ENCODE measurements at regions not wholly inside any gene's neighbourhood (a gene's known extent, or its start where the extent isn't known, plus 50 kb on each side); places are given as distances from the start of the nearest gene placed in this dataset.
"Not testable (repeated sequence)": the region's sequence is repeated elsewhere in the genome, so short reads cannot be mapped to it uniquely, and the experiment has no call there.

DNA sequence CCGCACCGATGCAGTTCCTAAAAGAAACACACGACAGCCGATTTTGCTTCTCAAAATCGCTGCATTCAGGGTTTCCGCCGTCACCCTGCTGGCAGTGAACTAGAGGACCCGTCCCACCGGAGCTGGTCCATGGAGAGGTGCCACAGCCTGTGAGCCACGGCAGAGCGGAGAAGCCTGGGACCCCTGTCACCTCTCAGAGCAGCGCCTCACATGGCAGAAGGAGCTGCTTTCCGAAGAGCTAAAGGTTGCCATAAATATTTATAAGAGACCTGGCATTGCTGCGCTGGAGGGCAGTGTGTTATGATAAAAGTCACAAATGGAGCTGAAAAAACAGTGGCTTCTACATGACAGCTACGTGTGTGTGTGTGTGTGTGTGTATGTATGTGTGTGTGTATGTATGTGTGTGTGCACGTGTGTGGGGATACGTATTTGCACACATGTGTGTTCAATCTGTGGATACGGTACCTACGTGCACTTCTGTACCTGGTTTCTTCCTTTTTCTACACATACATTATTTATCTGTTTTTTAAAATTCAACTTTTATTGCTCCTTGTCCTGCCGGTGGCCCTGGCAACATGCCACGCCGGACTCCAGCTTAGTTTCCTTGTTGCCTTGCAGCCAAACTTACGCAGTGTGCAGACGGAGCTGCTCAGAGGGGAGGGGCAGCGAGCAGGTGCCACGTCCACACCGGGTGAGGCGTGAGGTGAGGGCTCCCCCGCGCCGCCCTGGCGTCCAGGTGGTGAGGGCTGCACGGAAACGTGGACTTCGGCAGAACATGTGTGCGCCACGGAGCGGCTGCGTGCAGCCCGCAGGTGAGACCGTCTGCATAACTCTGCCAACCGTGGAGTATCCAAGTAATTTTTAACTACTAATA is 115.2 kb upstream of the PITRM1 start:
- no peak for DNase-seq

DNA sequence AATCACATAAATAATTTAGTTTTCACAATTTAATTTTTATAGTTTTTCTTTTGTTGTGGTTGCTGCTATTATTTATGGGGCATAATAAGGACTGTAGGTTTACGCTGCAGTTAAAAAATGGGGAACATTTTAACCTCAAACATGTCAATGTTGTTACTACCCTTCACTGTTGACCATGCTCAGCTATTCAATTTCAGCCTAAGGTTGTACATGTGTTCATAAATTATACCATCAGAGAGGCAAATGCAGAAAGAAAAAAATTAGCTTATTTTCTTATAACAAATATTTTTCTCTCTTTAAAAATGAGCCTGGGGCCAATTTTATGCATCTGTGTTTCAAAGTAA is 110.1 kb upstream of the PITRM1 start:
- DNase-seq = no peak

DNA sequence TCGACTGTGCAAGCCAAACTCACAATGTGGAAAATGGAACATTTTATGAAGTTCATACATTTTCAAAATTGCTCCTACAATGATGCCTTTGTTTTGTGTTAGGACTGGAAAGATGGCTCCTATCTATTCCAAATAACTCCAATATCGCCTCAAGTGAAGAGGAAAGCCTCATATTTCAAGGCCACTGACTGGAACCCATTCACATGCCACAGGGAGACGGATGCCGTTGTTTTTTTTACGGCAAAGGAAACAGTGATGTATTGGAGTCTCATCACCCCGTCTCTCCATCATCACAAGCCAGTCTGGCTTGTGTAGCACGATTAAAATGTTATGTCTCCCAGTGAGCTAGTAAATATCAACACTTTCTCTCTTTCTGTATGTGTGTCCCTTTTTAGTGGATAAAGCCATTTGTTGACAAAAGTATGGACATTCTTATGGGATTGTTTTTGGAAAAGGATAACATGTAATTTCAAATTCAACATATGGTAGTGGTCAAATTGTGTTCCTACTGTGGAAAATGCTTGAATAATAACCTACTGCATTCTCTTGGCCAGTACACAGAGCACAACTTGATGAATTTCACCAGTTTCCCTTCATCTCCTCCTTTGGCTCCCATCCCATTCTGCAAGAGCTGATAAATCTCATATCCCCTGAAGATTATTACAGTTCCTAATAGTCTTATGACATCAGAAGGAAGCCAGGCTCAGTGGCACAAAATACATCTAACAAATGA is 109.5 kb upstream of the PITRM1 start:
- no peak for DNase-seq

DNA sequence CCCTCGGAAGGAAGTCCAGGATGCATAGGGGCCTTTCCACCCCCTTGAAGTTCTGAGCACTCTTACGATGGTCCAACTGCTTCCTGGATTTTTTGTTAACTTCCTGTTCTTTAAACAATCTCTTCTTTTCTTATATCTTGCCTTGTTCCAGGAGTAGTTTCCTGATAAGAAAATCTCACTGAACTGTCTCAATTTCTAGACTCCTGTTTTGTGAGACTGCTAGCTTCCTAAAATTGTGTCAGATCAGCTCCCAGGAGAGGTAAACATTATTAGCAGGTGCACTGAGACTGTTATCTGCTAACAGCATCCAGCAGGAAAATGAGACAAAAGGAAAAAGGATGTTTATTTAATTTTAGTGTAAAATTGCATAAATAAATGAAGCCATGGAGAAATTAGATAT is 106.2 kb upstream of the PITRM1 start:
- DNase-seq = no peak

DNA sequence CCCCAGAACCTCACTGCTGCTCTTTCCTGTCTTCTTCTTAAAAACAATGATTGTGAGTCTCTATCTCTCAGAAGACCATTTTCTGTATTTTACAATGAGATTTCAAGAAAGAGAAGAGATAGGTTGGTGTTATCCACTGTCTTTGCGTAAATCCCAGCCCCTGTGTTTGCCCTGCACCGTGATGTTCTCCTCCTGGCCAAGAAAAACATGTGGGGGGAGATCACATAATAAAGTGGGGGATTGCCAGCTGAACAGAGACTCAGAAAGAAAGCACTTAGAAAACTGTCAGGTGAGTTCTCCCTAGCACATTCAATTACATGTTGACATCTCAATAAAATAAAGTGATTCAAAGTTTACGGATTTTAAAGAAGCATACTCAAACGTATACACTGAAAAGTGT is 105.0 kb upstream of the PITRM1 start:
- no peak for DNase-seq

DNA sequence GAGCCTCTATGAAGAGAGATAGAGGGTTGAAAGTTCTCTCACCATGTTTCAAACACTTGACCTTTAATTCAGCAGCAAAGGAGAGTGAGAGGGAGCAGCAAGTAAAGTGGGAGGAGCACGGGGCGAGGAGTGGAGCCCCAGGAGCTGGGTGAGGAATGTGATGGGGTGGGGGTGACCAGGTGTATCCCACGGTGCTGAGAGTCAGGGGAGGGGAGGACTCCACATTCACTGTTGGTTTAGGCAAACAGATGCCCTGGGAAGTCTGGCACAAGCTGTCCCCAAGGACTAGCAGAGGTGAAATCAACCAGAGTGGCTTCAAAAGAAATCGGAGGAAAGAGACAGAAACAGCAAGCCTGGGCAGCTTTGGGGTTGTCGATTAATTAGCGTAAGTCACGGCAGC is 101.8 kb upstream of the PITRM1 start:
- no peak for DNase-seq

DNA sequence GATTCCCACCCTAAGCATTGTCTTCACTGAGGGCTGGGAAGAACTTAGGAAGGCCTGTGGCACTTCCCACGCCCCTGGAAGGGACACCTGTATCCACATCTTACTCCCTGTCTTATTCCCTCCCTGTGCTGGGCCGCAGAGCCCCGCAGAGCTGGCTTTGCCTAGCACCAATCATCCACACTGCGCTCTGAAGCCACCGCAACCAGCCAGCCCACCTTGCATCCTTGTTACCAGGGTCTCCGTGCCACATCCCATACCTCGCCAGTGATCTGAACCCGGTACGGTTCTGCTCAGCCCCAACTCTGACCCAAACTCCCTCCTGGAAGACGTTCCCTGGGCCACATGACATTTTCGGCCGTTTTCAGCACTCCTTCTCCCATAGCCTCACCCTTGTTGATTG is 101.4 kb upstream of the PITRM1 start:
- no peak for DNase-seq

DNA sequence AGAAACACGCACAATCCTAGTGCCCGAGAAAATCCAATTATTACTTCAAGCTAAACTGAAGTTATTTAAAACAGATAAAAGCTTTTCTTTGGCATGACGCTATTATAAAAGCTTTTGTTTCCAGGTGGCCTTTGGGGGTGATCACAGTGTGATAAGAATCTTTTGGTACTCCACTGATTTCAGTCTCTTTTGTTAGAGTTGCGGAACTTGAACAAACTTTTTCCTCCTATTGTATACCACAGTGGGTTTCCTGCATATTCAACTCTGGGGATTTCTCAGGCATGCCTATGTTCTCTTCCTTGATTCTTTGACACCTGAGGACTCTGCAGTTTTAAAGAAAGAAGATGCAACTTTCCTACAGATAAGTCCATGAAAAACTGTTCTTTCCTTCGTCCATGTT is 99.7 kb upstream of the PITRM1 start:
- no peak for DNase-seq

DNA sequence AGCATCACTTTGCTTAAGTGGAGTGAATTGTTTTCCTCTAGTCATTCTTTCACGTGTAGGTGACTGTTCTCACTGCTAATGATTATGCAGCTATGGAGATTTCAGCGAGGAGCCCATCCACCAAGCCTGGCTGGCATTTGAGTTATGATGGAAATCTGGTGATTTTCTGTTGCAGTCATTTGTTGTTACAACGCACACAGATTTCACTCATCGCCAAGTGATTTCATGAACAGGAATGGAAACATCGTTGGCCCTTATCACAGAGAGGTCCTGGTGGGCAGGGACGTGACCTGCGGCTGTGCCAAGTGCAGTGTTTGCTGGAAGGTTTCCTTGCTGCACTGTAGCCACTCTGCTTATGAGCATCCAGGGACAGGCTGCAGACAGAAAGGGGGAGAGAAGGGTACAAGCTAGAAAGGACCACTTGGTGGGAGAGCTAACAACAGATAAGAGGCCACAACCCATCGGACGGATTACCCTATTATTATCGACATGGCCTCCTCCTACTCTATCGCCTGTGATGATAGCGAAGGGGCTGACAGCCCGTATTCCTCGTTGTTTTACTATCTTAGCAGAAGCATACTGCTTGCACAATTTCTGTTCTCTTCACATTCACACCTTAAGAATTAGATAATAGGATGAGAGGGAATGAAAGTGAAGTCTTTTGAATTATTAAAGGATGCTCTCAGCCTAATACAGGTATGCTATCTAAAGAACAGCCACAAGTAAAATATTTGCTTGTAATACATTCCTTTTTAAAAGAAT is 99.0 kb upstream of the PITRM1 start:
- no peak for DNase-seq

DNA sequence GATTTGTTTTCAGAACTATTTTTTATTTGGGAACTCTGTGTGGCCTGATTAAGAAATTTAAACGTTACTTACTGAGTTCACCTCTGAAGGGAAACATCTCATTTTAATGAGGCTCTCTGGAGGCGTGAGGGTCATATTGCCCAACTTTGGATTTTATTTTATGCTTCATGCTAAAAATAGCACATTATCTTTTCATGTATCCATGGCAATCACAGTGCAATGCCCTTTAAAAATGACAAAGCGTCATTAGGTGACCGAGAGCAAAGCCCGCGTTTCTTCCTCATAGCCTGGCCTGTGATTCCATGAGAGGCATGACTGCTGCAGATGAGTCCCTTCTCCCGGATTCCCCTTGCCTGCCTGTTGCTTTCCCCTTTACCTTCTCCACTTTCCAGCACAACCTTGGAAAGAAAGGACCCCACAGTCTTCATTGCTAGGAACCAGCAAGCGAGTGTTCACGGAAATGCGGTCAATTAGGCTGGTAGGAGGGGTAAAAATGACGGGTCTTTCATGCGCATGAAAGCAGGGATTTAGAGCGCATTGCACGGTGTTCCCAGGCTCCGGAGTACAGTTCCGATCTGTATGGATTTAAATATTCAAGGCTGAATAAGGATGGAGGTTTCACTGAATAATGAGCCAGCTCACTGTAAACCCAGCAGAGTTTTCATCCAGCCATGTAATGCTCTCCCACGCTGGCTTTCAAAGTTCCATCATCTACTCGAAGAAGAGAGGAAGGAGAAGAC is 98.2 kb upstream of the PITRM1 start:
- DNase-seq = no peak

DNA sequence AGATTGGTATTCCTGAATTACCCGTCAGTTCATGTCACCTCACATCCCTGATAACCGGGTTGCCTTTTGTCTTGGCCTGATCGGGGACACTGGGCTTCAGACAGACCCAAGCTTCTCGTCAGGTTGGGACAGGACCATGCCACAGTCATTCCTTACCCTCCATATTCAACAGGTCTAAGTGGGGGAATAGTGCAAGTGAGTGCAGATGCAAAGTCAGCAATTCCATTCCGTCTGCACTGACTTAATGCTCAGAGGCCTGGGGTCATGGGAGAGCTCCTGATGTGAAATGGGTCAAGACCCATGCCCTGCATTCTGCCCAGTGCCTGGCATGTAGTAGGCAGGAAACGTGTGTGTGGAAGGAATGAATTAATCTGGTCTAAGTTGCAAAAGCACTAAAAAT is 95.4 kb upstream of the PITRM1 start:
- DNase-seq = no peak

DNA sequence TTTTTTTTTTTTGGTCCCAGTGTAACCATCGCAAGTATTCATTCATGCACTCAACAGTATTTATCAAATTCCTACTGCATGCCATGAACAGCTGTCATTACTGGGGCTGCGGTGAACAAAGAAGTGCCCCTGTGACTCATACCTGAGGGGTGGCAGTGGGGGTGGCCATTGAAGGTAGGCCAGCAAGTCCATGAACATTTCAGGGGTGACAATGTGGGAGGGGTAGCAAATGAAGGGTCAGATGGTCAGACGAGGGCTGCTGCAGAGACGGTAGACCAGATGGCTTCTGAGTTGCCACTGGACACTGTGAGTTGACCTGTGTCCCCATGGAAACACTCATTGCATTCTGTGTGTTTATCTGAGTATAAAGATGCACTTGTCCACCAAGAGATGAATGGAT is 92.5 kb upstream of the PITRM1 start:
- no peak for DNase-seq

DNA sequence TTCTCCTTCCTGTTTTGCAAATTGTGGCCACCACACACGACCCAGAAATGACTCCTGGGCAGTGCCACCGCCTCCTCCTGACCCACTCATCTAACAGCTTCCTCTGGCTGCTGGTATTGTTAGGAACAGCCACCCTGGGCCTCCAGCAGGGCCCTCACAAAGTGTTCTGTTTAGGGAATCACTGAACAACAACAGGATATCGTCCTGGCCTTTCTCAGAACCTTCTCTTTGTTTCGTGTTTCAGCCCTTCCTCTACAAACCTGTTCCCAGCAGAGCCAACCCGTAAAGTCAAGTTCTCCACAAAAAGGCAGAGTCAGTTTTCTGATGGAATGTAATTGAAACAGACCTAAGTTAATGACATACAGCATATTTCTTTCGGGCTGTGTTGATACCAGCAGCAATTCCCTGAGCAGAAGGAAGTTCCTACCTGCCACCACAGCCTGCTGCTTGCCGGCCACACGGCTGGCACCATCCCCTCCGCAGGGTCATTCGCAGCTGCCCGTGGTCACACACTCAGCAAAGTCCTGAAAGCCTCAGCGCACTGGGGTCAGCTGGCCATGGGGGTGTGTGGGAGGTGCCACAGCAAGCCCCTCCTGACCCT is 91.7 kb upstream of the PITRM1 start:
- DNase-seq = no peak

DNA sequence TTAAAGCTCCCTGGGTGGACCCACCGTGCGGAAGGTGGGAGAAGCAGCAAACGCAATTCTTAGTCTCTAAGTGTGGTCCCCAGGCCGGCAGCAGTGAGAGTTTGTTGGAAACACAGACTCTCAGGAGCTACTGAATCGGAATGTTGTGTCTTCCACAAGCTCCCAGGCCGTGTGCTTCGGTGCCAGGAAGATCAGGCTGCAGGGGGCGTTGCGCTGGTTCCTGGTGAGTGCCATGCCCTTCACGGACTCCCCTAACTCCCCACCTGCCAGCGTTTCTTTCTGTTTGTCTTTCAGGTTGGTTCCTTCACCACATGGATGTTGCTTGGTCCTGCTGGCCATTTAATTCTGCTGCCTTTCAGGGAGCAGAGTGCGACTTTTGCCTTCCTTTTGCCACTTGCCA is 91.2 kb upstream of the PITRM1 start:
- DNase-seq = no peak

DNA sequence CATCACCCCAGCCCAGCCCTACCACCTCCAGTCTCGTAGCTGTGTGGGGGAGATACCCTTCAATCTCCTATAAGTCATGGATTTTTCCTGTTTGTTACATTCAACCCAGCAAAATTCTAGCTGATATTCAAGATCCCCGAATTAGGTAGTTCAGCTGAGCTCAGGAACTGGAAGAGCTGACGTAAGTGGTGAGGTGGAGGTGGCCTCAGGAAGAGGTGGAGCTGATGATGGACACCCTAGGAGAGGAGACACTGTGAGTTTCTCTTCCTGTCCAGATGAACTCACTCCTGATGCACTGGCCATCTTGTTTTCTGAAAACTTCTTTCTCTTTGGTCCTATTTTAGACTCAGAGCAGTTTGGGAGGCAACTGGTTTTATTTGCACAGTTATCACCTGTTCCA is 90.5 kb upstream of the PITRM1 start:
- DNase-seq = no peak

DNA sequence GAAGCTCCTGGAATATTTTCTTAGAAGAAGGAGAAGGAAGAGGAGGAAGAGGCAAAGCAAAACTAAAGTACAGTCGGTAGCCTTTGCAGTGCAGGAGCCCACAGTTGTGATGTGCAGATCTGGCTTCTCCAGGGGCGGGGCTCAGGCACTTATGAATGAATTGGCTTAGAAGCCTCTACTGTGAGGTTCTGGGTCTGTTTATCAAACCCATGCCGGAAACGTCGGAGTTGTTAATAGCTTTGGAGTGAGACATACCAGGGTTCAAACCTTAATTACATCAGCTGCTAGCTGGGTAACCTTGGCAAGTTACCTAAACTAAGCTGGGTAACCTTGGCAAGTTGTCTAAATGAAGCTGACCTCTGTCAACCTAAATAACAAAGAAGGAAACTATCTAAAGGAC is 89.3 kb upstream of the PITRM1 start:
- no peak for DNase-seq

DNA sequence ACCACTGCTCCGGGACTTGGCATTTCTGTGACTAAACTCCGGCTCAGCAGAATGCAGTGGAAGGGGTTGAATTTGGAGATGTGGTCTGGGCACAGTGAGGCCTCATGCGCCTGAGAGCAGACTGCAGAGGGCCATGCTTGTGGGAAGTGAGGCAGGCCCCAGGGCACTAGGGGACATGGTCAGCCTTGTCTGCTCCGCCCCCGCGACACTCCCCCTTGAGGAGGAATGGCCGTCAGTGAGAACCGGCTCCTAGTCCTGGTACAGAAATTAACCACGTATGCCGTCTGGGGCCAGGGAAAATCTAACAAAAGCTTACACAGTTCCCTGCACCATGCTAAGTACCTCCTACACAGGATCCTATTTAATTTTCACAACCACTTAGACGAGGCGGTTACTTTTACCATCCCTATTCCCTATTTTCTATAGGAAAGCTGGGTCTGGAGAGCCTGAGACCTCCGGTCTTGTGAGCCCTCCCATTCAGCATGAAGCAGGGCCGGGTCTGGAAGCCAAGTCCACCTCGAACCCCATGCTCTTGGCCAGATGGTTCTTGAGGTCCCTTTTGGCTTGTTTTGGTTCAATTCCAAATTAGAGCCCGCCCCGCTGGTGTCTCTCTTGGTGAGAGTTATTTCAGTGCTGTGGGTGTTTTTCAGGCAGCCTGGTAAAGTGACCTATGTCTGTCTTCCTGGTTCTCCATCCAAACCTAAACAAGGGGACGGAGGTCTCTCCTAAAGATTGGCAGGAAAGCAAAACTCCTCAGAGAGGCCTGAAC is 87.7 kb upstream of the PITRM1 start:
- DNase-seq = no peak

DNA sequence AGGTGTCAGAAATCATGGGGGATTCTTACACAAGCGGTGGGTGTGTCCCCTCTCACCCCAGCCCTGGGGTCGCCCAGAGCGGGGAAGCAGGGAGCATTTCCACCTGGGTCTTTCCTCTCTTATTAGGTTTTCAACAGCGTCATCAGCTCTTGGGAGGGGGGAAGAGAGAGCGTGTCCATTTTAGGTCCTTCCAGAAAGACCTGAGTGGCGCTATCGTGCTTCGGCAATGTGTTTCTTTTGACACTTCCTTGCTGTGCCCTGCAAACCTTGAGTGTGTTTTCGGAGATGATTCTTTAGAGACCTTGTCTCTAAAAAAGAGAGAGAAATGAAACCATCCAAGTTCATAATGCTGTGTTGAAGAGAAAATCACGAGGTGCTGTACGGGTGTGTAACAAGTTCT is 86.9 kb upstream of the PITRM1 start:
- no peak for DNase-seq

DNA sequence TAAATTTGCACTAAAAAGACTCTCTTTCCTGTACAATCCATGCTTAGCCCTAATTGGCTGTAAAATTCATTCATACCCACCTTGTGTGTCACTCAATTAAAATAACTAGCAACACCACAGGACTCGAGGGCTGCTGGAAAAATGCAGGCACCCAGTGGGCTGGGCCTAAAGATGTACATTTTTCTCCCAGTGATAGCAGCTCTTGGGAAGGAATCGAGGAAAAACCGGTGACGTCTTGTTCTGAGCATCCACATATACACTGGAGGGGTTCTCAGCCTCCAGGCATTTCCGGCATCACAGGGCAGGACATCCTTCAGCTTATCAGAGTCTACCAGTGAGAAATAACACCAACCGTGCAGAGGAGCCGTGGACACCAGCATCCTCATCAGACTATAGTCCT is 85.8 kb upstream of the PITRM1 start:
- DNase-seq = no peak

DNA sequence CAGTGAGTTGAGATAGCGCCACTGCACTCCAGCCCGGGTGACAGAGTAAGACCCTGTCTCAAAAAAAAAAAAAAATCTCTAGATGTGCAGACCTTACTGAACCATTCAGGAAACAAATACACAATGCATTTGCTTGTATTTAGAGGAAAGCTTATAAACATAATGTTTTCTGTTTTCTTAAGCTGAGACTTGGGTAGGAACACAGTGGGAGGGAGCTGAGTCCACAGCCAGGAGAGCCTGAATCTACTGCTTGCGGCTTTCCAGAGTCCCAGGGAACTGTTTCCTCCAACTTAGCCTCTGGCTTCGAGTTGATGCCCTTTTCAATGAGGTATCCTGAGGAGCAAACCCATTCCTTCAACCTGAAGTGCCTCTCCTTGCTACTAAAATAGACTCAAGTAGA is 83.0 kb upstream of the PITRM1 start:
- DNase-seq = no peak

DNA sequence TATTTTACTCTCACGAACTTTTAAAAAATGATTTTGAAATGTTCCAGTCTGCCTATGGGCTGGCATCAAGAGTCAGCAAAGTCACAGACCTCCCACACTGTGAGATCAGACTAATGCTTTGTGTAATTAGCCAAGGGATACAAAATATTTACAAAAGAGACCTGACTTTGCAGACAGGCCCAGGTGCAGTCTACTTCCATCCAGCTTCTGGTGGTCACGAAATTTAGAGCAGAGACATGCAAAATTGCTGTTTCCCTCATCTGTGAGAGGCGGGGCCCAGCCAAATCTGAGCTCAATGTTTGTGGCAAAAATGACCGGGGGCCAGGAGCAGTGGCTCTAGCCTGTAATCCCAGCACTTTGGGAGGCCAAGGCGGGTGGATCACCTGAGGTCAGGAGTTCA is 82.5 kb upstream of the PITRM1 start:
- no peak for DNase-seq

DNA sequence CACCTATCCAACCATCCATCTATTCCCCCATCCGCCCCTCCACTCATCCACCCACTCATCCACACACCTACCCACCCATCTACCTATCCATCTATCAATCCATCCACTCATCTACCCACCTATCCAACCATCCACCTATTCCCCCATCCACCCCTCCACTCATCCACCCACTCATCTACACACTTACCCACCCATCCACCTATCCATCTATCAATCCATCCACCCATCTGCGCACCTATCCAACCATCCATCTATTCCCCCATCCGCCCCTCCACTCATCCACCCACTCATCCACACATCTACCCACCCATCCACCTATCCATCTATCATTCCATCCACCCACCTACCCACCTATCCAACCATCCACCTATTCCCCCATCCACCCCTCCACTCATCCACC is 81.4 kb upstream of the PITRM1 start:
- DNase-seq = not testable (repeated sequence)
